KOPT-K1 (cell line): ENCODE measurements at regions not wholly inside any gene's neighbourhood (a gene's known extent, or its start where the extent isn't known, plus 50 kb on each side); places are given as distances from the start of the nearest gene placed in this dataset.
"Not testable (repeated sequence)": the region's sequence is repeated elsewhere in the genome, so short reads cannot be mapped to it uniquely, and the experiment has no call there.

Experiments
- H3K27ac ChIP-seq: fragments of 200-600 bp; sonication (generic); 2 replicates; pipeline ENCODE4 v1.5.1; 2016; ENCODE audit warnings: antibody characterized with exemption, mild to moderate bottlenecking, low read depth, low read length; ENCODE audit not compliant: poor library complexity, severe bottlenecking
- H3K36me3 ChIP-seq: fragments of 200-600 bp; sonication (generic); 2 replicates; pipeline ENCODE4 v1.5.1; 2017; ENCODE audit warnings: antibody characterized with exemption, mild to moderate bottlenecking, low read length, moderate library complexity; ENCODE audit not compliant: insufficient read depth
- H3K9me3 ChIP-seq: fragments of 200-600 bp; sonication (generic); 2 replicates; pipeline ENCODE4 v1.5.1; 2017; ENCODE audit warnings: antibody characterized with exemption, low read length, mild to moderate bottlenecking; ENCODE audit not compliant: insufficient read depth, poor library complexity, severe bottlenecking

DNA sequence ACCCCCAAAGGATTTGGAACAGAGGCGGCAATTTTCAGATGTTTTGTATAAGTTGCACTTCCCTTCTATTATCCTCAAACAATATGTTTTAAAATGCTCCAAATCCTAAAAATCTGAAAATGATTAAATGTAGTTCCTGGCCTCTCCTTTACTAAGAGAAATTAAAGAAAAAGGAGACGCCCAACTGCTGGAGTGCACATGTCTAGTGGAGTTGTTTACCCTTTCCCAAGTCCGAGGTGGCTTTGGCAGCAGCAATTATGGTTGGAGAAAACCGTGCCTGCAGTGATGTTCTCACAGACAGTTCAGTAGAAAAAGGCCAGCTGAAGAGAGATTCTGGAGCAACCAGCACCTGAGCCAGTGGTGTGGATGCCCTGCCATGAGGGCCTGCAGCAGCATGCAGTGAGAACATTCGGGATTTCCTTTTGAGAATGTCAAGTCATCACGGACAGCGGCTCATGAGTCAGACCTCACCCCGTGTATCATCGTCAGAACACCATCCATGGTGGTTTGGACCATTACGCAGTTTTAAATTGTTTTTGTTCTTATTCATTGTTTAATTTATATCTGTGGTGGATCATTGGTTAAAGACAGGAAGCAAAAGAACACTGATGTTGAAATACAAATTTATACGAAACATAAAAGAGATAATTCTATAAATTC lies 179.0 kb upstream of the KRR1 start:
- Histone ChIP-seq H3K36me3 (no peaks in the 10 kb centered on the region), H3K27ac (no peak overlapping the region), H3K9me3 (peaks cover 4% of the 10 kb centered on the region)

DNA sequence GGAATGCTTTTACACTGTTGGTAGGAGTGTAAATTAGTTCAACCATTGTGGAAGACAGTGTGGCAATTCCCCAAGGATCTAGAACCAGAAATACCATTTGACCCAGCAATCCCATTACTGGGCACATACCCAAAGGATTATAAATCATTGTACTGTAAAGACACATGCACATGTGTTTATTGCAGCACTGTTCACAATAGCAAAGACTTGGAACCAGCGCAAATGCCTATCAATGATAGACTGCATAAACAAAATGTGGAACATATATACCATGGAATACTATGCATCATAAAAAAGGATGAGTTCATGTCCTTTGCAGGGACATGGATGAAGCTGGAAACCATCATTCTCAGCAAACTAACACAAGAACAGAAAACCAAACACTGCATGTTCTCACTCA lies 174.8 kb upstream of the KRR1 start:
- H3K9me3 ChIP-seq, H3K36me3 ChIP-seq, H3K27ac ChIP-seq: not testable (repeated sequence)

DNA sequence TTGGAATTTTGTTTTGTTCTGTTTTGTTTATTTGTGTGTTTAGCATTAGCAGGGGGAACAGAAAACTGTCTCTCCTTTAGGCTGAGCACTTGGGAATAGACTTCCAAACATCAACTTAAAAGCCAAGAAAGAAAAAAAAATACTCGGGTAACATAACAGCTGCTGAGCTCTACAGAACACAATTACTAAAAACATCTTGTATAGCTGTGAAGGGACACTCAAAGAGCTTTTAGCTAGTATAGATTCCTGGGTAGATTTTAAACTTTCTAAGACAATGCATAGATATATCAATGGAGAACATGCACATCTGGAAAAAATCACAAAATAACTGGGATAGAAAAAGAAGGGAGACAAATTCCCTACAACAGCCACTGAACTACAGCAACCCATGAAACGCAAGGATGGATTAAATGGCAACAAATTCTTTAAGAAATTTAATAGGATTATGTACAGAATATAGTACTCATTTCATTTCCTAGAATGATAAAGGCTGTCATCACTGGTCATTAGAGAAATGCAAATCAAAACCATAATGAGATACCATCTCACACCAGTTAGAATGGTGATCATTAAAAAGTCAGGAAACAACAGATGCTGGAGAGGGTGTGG lies 174.3 kb upstream of the KRR1 start:
- Histone ChIP-seq H3K36me3 (no peaks in the 10 kb centered on the region), H3K9me3 (peaks cover 7% of the 10 kb centered on the region), H3K27ac (no peak overlapping the region)

DNA sequence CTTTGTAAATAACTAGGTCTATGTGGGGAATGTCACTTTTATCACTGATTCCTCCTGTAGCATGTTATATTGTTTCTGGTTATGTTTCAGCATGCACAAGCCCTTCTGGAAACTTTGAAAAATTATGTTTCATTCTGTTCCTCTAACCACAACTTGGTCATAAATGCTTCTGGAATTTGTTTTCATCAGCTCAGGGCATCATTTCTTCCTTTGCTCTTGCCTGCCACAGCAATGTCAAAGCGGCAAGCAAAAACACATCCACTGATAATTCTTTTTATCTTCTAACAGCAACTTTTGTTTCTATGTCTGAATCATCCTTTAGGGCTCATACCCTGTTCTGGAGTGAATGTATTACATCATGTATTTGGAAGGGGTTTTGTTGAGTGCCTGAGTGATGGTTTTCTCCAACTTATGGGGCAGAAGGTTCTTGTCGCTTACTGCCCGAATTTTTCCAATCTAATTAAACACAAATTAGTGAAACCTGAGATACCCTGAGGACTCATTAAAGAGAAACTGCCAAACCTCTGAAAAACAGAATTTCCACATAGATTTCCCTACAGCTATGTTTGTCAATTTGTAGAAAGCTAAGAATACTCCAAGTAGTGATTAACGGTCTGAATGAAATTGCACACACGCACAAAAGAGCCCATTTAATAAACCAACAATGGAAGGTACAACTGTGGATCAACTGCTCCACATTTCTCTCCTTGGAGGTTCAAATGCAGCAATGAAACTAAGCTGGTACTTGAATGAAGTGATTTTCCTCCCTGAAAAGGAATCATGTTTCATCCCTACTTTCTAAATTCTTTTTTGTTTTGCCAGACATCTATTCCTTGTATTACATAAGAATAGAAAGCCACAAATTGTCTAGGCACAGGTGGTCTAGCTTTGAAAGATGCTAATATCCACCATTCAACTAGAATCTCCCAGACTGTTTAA lies 173.5 kb upstream of the KRR1 start:
- Histone ChIP-seq H3K36me3 (no peaks in the 10 kb centered on the region), H3K27ac (no peak overlapping the region), H3K9me3 (peaks cover 3% of the 10 kb centered on the region)

DNA sequence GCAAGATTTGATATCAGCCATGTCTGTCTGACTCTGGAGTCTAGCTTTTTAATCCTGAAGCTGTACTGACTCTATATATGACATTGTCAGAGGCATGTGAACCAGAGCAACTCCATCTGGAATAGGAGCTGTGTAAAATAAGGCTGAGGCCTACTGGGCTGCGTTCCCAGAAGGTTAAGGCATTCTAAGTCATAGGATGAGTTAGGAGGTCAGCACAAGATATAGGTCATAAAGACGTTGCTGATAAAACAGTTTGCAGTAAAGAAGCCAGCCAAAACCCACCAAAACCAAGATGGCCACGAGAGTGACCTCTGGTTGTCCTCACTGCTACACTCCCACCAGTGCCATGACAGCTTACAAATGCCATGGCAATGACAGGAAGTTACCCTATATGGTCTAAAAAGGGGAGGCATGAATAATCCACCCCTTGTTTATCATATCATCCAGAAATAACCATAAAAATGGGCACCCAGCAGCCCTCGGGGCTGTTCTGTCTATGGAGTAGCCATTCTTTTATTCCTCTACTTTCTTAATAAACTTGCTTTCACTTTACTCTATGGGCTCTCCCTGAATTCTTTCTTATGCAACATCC lies 172.7 kb upstream of the KRR1 start:
- H3K9me3 ChIP-seq, H3K27ac ChIP-seq, H3K36me3 ChIP-seq: not testable (repeated sequence)

DNA sequence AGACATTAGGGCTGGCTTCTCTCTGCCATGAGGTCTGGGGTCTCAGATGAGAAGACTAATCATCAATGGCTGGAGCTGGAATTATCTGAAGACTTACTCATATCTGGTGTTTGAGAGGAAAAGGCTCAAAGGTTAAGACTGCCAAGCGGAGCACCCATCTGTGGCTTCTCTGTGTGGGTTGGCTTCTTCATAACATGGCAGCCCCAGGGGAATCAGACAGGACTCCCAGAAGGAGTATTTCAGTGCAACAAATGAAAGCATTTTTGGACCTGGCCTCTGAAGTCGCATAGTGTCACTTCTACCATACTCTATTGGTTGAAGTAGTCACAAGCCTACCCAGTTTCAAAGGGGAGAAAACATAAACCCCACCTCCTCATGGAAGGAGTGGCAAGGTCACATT lies 171.8 kb upstream of the KRR1 start:
- no peaks in the 10 kb centered on the region for H3K36me3 ChIP-seq
- H3K9me3 ChIP-seq: peaks cover 3% of the 10 kb centered on the region
- H3K27ac ChIP-seq: no peak overlapping the region

DNA sequence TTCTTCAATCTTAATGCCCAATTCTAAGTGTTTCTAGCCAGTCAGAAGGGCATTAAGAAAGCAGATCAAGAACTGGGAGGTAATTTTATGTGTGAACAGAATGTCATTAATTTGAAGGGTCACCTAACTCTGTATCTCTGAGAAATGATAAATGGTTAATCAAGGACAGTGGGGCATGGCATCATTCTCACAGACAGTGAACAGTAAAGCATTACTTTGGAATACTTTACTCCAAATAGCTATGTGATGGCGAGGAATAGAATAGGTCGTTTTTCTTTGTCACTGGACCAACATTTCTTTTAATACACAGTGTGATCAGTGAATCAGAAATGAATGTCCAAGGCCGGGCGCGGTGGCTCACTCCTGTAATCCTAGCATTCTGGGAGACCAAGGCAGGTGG lies 166.1 kb upstream of the KRR1 start:
- peaks cover 3% of the 10 kb centered on the region for H3K9me3 ChIP-seq
- no peak overlapping the region for H3K27ac ChIP-seq
- H3K36me3 ChIP-seq: no peaks in the 10 kb centered on the region

DNA sequence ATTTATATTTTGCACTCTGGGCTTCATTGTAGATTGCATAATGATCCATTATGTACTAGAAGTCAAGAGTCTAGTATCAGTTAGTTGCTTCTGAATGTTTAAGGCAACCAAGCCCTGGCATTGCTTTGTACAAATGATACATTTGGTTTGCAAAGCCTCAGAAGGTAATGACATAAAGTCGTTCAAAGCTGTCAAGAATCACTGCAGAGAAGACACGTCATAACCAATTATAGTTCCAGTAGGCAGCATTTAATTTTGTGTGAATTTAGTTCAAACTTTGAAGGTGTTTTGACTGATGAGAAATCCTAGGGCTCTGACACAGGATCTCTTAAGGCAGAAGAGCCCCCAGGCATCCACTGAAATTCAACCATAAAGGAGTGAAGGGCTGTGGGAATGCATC lies 163.0 kb upstream of the KRR1 start:
- no peak overlapping the region for H3K27ac ChIP-seq
- H3K9me3 ChIP-seq: no peaks in the 10 kb centered on the region
- H3K36me3 ChIP-seq: no peaks in the 10 kb centered on the region

DNA sequence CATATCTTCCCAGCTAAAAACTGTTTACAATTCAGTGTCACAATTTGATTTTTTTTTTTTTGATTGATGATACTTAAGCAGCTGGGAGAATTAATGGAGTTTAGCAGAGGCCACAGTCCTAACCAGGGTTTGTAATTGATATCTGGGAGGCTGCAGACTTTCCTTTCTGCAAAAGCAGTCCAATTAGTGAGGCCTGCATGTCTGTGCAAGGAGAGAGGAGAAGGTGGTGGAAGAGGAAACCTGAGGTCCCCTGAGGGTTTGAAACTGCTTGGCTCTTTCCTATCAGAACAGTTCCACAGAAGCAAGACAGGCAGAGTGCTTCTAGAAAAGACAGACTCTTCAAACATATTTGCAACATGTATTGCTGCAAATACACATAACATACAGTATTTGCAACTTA lies 160.8 kb upstream of the KRR1 start:
- H3K36me3 ChIP-seq: no peaks in the 10 kb centered on the region
- H3K9me3 ChIP-seq: no peaks in the 10 kb centered on the region
- no peak overlapping the region for H3K27ac ChIP-seq

DNA sequence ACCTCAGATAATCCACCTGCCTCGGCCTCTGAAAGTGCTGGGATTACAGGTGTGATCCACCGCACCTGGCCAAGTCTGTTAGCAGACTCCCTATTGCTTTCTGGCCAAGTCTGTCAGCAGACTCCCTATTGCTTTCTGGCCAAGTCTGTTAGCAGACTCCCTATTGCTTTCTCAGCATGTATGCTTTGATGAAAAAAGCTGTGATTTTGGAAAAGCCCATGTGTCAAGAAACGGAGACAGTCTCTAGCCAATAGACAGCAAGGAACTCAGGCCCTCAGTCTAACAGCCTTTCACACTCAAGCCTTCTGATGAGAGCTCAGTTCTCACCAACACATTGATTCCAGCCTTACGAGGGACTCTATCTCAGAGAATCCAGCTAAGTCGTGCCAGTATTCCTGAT lies 158.8 kb upstream of the KRR1 start:
- H3K9me3 ChIP-seq: no peaks in the 10 kb centered on the region
- H3K36me3 ChIP-seq: no peaks in the 10 kb centered on the region
- H3K27ac ChIP-seq: no peak overlapping the region

DNA sequence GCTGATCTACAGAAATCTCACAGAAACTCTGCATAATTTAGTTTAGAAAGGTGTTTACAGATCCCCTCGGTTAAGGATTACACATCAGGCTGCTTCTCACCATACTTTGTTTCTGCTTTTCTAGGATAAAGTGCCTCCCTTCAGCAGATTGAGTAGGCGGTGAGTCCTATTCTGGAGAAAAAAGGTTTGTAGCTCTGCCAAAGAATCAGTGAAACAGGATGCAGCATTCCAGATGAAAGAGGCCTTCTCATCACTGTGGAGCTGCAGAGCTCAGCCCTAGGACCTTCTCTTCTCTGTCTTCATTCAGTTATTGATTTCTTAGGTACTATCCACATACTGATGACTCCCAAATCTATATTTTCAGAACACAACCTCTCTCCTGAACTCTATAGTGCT lies 155.5 kb upstream of the KRR1 start:
- no peaks in the 10 kb centered on the region for H3K36me3 ChIP-seq
- H3K9me3 ChIP-seq: no peaks in the 10 kb centered on the region
- no peak overlapping the region for H3K27ac ChIP-seq

DNA sequence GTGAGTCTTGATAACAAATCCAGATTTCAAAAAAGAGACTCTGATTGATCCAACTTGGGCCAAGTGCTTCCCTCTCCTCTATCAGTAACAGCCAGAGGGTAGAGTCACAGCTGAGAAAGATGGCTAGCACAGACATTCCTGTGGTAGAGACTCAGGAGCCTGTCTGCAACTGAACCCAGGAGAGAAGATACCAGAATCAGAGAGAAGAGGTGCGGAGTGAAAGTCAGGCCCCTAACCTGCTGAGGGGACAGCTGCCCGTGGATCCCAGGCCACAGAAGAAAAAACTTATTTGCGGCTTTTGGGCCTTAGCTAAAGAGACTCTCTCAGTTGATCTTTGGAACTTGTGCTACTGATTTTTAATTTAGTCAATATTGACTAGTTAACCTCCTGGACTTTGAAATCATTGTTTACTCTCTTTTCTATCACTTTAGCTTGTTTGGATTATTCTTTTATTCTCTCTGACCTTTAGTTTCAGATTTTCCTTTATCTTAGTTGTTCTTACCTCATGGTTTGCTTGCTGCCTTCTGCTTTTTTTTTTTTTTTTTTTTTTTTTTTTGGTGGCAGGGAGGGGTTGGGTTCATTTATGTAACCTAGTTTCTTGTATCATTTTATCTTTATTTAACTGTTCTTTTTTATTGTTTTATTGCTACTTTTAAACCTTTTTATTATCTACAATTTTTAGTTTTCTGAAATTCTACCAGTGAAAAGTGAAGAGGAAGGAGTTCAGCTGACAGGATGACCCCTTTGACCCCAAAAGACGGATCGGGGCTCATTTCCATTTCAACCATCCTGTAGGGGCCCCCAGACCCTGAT lies 154.9 kb upstream of the KRR1 start:
- Histone ChIP-seq H3K36me3 (no peaks in the 10 kb centered on the region), H3K27ac (no peak overlapping the region), H3K9me3 (no peaks in the 10 kb centered on the region)

DNA sequence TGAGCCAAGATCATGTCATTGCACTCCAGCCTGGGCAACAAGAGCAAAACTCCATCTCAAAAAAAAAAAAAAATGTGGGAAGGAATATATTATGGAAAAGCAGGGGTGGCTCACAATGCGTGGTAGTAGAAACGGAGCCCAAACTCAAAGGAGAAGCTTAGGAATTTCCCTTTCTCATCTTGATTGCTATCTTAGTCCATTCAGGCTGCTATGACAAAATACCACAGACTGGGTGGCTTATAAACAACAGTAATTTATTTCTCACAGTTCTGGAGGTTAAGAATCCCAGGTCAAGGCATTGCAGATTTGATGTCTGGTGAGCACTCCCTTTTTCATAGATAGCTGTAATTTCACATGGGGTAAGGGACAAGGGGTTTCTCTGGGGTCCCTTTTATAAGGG lies 153.8 kb upstream of the KRR1 start:
- no peaks in the 10 kb centered on the region for H3K9me3 ChIP-seq
- no peak overlapping the region for H3K27ac ChIP-seq
- H3K36me3 ChIP-seq: no peaks in the 10 kb centered on the region

DNA sequence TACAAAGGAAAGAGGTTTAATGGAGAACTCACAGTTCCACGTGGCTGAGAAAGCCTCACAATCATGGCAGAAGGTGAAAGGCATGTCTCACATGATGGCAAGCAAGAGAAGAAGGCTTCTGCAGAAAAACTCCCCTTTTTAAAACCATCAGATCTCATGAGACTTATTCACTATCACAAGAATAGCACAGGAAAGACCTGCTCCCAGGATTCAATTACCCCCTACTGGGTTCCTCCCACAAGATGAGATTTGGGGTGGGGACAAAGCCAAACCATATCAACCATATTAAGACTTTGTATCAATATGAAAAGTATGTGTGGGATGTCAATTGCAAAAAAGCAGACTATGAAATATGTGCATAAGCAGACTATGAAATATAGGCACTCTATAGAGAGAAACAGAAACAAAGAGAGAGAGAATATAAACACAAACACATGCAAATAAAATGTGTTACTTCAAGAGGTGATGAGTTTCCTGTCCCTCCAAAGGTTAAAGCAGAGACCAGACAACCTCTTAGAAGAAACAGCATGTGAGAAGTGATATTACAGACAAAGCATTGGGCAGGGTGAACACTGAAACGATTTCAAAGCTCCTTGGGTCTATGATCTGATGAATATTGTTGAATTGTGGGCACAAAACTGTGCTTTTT lies 151.2 kb upstream of the KRR1 start:
- no peaks in the 10 kb centered on the region for H3K36me3 ChIP-seq
- no peak overlapping the region for H3K27ac ChIP-seq
- no peaks in the 10 kb centered on the region for H3K9me3 ChIP-seq
